ENCODE measurements at regions not wholly inside any gene's neighbourhood (a gene's known extent, or its start where the extent isn't known, plus 50 kb on each side); places are given as distances from the start of the nearest gene placed in this dataset.

GRCh38 chr3:107028086-107028485 lies 349.2 kb upstream of the CCDC54 start (continued):
- no peak for TF ChIP-seq BACH2 (CRISPR knock-in tag; IDR thresholded peaks at IDR 0.05; ENCODE audit: borderline replicate concordance)
- TF ChIP-seq GLIS3 (CRISPR knock-in tag; IDR thresholded peaks at IDR 0.05), result no peak
- no peak for TF ChIP-seq ISL1 (CRISPR knock-in tag; IDR thresholded peaks at IDR 0.05)

GRCh38 chr3:107028626-107029025 lies 348.6 kb upstream of the CCDC54 start:
- no peak for ATAC-seq
- no peak for TF ChIP-seq CSRNP3 (CRISPR knock-in tag; IDR thresholded peaks at IDR 0.05)
- no peak for TF ChIP-seq PATZ1 (CRISPR knock-in tag; IDR thresholded peaks at IDR 0.05; ENCODE audit: borderline replicate concordance)
- TF ChIP-seq POU6F1 (CRISPR knock-in tag; IDR thresholded peaks at IDR 0.05; ENCODE audit: borderline replicate concordance, low read depth), result no peak
- TF ChIP-seq CREB5 (CRISPR knock-in tag; IDR thresholded peaks at IDR 0.05; ENCODE audit: low read depth), result no peak
- TF ChIP-seq CSDC2 (CRISPR knock-in tag; IDR thresholded peaks at IDR 0.05), result no peak
- TF ChIP-seq TCF4 (CRISPR knock-in tag; IDR thresholded peaks at IDR 0.05; ENCODE audit: borderline replicate concordance), result no peak
- no peak for TF ChIP-seq ZC3H10 (CRISPR knock-in tag; IDR thresholded peaks at IDR 0.05)
- TF ChIP-seq ISL1 (CRISPR knock-in tag; IDR thresholded peaks at IDR 0.05), result no peak

GRCh38 chr3:107032111-107032510 lies 345.1 kb upstream of the CCDC54 start:
- TF ChIP-seq ZNF70 (CRISPR knock-in tag; IDR thresholded peaks at IDR 0.05) (no peak), ZFP3 (CRISPR knock-in tag; IDR thresholded peaks at IDR 0.05) (no peak), PPARA (CRISPR knock-in tag; IDR thresholded peaks at IDR 0.05; ENCODE audit: borderline replicate concordance) (no peak), ESRRG (CRISPR knock-in tag; IDR thresholded peaks at IDR 0.05) (no peak), OSR1 (CRISPR knock-in tag; IDR thresholded peaks at IDR 0.05) (no peak), GLIS3 (CRISPR knock-in tag; IDR thresholded peaks at IDR 0.05) (no peak), BACH2 (CRISPR knock-in tag; IDR thresholded peaks at IDR 0.05; ENCODE audit: borderline replicate concordance) (no peak), ISL1 (CRISPR knock-in tag; IDR thresholded peaks at IDR 0.05) (no peak), TCF4 (CRISPR knock-in tag; IDR thresholded peaks at IDR 0.05; ENCODE audit: borderline replicate concordance) (no peak), ZNF565 (CRISPR knock-in tag; conservative IDR thresholded peaks at IDR 0.05; ENCODE audit: low read depth) (no peak), ZFP30 (CRISPR knock-in tag; IDR thresholded peaks at IDR 0.05) (no peak), ZC3H10 (CRISPR knock-in tag; IDR thresholded peaks at IDR 0.05) (no peak), TOX (CRISPR knock-in tag; IDR thresholded peaks at IDR 0.05; ENCODE audit: borderline replicate concordance) (no peak), PATZ1 (CRISPR knock-in tag; IDR thresholded peaks at IDR 0.05; ENCODE audit: borderline replicate concordance) (no peak), CSDC2 (CRISPR knock-in tag; IDR thresholded peaks at IDR 0.05) (no peak), CREB5 (CRISPR knock-in tag; IDR thresholded peaks at IDR 0.05; ENCODE audit: low read depth) (no peak), RARB (CRISPR knock-in tag; IDR thresholded peaks at IDR 0.05) (no peak), TSHZ2 (CRISPR knock-in tag; IDR thresholded peaks at IDR 0.05) (no peak), POU6F1 (CRISPR knock-in tag; IDR thresholded peaks at IDR 0.05; ENCODE audit: borderline replicate concordance, low read depth) (no peak), SNAI2 (CRISPR knock-in tag; IDR thresholded peaks at IDR 0.05) (no peak)
- no peak for ATAC-seq

Data from SK-N-SH treated with all-trans-retinoic acid at 6 μM for 48 hours (cell line).